ENCODE measurements at regions not wholly inside any gene's neighbourhood (a gene's known extent, or its start where the extent isn't known, plus 50 kb on each side); places are given as distances from the start of the nearest gene placed in this dataset.

DNA sequence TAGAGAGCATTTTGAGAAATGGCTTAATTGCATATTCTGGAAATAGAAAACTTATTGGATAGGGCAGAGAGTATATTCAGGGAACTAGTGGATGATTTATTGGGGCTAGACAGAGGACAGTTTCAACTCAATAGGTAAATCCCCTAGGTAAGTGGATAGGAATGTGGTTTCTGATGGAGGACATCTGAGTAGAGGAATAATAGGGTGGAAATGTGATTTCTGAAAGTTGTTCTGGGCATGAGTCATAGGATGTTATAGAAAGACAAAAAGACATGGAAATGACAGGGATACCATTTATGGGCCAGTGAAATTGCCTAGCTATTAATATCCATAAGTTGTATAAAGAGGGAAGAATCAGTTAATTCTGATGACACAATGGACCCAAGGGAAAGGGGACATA lies 563.3 kb upstream of the GOLIM4 start:
- TF ChIP-seq CTCF (conservative IDR thresholded peaks at IDR 0.05; ENCODE audit: low read depth in 2 of 2) (no peak), POLR2AphosphoS5 (IDR thresholded peaks at IDR 0.05; ENCODE audit: low read depth) (no peak), EZH2 (IDR thresholded peaks at IDR 0.05; ENCODE audit: low read depth, unreplicated experiment) (no peak), JUNB (IDR thresholded peaks at IDR 0.05; ENCODE audit: unreplicated experiment) (no peak), ZNF331 (CRISPR knock-in tag; IDR thresholded peaks at IDR 0.05; ENCODE audit: low read depth) (no peak), EZH2phosphoT487 (IDR thresholded peaks at IDR 0.05; ENCODE audit: unreplicated experiment) (no peak)
- TF ChIP-seq, protein P1, sequence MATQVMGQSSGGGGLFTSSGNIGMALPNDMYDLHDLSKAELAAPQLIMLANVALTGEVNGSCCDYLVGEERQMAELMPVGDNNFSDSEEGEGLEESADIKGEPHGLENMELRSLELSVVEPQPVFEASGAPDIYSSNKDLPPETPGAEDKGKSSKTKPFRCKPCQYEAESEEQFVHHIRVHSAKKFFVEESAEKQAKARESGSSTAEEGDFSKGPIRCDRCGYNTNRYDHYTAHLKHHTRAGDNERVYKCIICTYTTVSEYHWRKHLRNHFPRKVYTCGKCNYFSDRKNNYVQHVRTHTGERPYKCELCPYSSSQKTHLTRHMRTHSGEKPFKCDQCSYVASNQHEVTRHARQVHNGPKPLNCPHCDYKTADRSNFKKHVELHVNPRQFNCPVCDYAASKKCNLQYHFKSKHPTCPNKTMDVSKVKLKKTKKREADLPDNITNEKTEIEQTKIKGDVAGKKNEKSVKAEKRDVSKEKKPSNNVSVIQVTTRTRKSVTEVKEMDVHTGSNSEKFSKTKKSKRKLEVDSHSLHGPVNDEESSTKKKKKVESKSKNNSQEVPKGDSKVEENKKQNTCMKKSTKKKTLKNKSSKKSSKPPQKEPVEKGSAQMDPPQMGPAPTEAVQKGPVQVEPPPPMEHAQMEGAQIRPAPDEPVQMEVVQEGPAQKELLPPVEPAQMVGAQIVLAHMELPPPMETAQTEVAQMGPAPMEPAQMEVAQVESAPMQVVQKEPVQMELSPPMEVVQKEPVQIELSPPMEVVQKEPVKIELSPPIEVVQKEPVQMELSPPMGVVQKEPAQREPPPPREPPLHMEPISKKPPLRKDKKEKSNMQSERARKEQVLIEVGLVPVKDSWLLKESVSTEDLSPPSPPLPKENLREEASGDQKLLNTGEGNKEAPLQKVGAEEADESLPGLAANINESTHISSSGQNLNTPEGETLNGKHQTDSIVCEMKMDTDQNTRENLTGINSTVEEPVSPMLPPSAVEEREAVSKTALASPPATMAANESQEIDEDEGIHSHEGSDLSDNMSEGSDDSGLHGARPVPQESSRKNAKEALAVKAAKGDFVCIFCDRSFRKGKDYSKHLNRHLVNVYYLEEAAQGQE (IDR thresholded peaks at IDR 0.05; ENCODE audit: unreplicated experiment): no peak

Measured in GM23338 (cell line).